ENCODE measurements at regions not wholly inside any gene's neighbourhood (a gene's known extent, or its start where the extent isn't known, plus 50 kb on each side); places are given as distances from the start of the nearest gene placed in this dataset.

GRCh38 chr11:111105566-111105965 lies 140.0 kb upstream of the POU2AF2 start:
- Histone ChIP-seq H3K36me3 (no peaks in the 10 kb centered on the region), H3K27ac (no peak overlapping the region), H3K4me3 (no peak overlapping the region), H3K9me3 (no peaks in the 10 kb centered on the region), H3K27me3 (peaks cover 0 to 15% (median 0%) of the 10 kb centered on the region in 7 donors), H3K4me1 (no peaks in the 10 kb centered on the region)
- WGBS, 2 donors = 73 to 81% methylated on average over 2 of the region's 2 CpGs
- no peak for DNase-seq
- TF ChIP-seq CTCF (IDR thresholded peaks at IDR 0.05) = no peak
- no peak for ATAC-seq
- intact Hi-C loops (cut with DNase I) = no loop called here

GRCh38 chr11:111104185-111104584 lies 141.3 kb upstream of the POU2AF2 start:
- intact Hi-C loops (cut with DNase I) = no loop called here
- H3K36me3 ChIP-seq = no peaks in the 10 kb centered on the region
- no peaks in the 10 kb centered on the region for H3K9me3 ChIP-seq
- no peak for TF ChIP-seq CTCF (IDR thresholded peaks at IDR 0.05)
- no peak overlapping the region for H3K4me3 ChIP-seq
- no peak overlapping the region for H3K27ac ChIP-seq
- peaks cover 0 to 16% (median 0%) of the 10 kb centered on the region in 7 donors for H3K27me3 ChIP-seq
- no peak for ATAC-seq
- no peaks in the 10 kb centered on the region for H3K4me1 ChIP-seq
- no peak for DNase-seq

GRCh38 chr11:111101881-111102280 lies 143.6 kb upstream of the POU2AF2 start:
- Histone ChIP-seq H3K36me3 (no peaks in the 10 kb centered on the region), H3K27ac (no peak overlapping the region), H3K4me3 (no peak overlapping the region), H3K4me1 (no peaks in the 10 kb centered on the region), H3K9me3 (no peaks in the 10 kb centered on the region), H3K27me3 (peaks cover 0 to 16% (median 0%) of the 10 kb centered on the region in 7 donors)
- WGBS, 2 donors = 58 to 63% methylated on average over 3 of the region's 3 CpGs
- intact Hi-C loops (cut with DNase I) = no loop called here
- ATAC-seq (no peak), DNase-seq (no peak)
- TF ChIP-seq CTCF (IDR thresholded peaks at IDR 0.05) = no peak

GRCh38 chr11:111099028-111099713 lies 146.4 kb upstream of the POU2AF2 start:
- DNase-seq (no peak), ATAC-seq (no peak)
- intact Hi-C loops (cut with DNase I) = no loop called here
- no peak overlapping the region for H3K27ac ChIP-seq
- WGBS, 2 donors = 75 to 78% methylated on average over 2 of the region's 2 CpGs
- peaks cover 0 to 4% (median 0%) of the 10 kb centered on the region in 7 donors for H3K27me3 ChIP-seq
- no peak overlapping the region for H3K4me3 ChIP-seq
- no peak for TF ChIP-seq CTCF (IDR thresholded peaks at IDR 0.05)
- H3K9me3 ChIP-seq = peaks cover 0 to 5% (median 0%) of the 10 kb centered on the region in 11 donors
- no peaks in the 10 kb centered on the region for H3K4me1 ChIP-seq
- H3K36me3 ChIP-seq = no peaks in the 10 kb centered on the region
